Breast epithelium (tissue), 4 donors: ENCODE measurements at regions not wholly inside any gene's neighbourhood (a gene's known extent, or its start where the extent isn't known, plus 50 kb on each side); places are given as distances from the start of the nearest gene placed in this dataset.

Experiments
- DNase-seq, 2 donors: peaks; one replicate each; pipeline ENCODE4 v3.0.0-alpha.2; 2019; ENCODE audit warnings: low spot score in 2 of 2
- H3K27ac ChIP-seq, 2 donors: fragments of 200-600 bp; sonication (generic) in 1 of 2; one replicate each; pipeline ENCODE4 v1.5.1; 2016 to 2019; ENCODE audit warnings: mild to moderate bottlenecking in 1 of 2
- H3K27me3 ChIP-seq, 2 donors: fragments of 200-600 bp; sonication (generic) in 1 of 2; one replicate each; pipeline versions ENCODE4 v1.5.1 to v1.6.0; 2017 to 2019; ENCODE audit warnings: control low read depth in 1 of 2, mild to moderate bottlenecking in 1 of 2
- H3K36me3 ChIP-seq: fragments of 200-600 bp; one replicate; pipeline ENCODE4 v1.5.1; 2019
- H3K4me1 ChIP-seq, 2 donors: fragments of 200-600 bp; sonication (generic); one replicate each; pipeline ENCODE4 v1.5.1; 2016 to 2019; ENCODE audit warnings: control low read depth in 1 of 2
- H3K4me3 ChIP-seq, 3 donors: fragments of 200-600 bp; sonication (generic); 1 replicate in 2 of 3; 2 replicates in 1 of 3; pipeline ENCODE4 v1.5.1; 2016 to 2019; ENCODE audit warnings: mild to moderate bottlenecking in 3 of 3, moderate library complexity in 2 of 3
- H3K9me3 ChIP-seq, 2 donors: fragments of 200-600 bp; sonication (generic) in 1 of 2; one replicate each; pipeline ENCODE4 v1.5.1; 2016 to 2019; ENCODE audit warnings: control low read depth in 1 of 2
- CTCF ChIP-seq, 3 donors: fragments of 450-650 bp; IDR thresholded peaks; one replicate each; pipeline ENCODE4 v1.5.1; 2016 to 2017; ENCODE audit warnings: antibody characterized with exemption in 3 of 3, mild to moderate bottlenecking in 3 of 3, moderate library complexity in 3 of 3
- POLR2A ChIP-seq: fragments of 450-650 bp; IDR thresholded peaks from one replicate; pipeline ENCODE4 v1.6.1; 2016; ENCODE audit warnings: antibody characterized with exemption, mild to moderate bottlenecking, moderate library complexity
- POLR2AphosphoS5 ChIP-seq, 3 donors: sonication (generic); formaldehyde crosslinking; IDR thresholded peaks; one replicate each; pipeline ENCODE4 v1.6.1; 2017; ENCODE audit warnings: antibody characterized with exemption in 3 of 3
- intact Hi-C: fragments of 100-400 bp; cut with DNase I; formaldehyde crosslinking; loops from one replicate; pipeline ENCODE4 v1.15.1; 2023; ENCODE audit warnings: low total_unique reads

GRCh38 chr2:128780434-128781080 is 461.9 kb upstream of the HS6ST1 start:
- no peak for TF ChIP-seq POLR2A
- TF ChIP-seq CTCF (IDR thresholded peaks at IDR 0.05): no peak
- TF ChIP-seq POLR2AphosphoS5 (IDR thresholded peaks at IDR 0.05): no peak
- no peak overlapping the region for H3K27ac ChIP-seq

GRCh38 chr2:128781166-128781565 is 462.5 kb upstream of the HS6ST1 start:
- no peaks in the 10 kb centered on the region for H3K36me3 ChIP-seq
- no peaks in the 10 kb centered on the region for H3K27me3 ChIP-seq
- H3K4me3 ChIP-seq: no peak overlapping the region
- intact Hi-C loops: no loop called here
- TF ChIP-seq CTCF (IDR thresholded peaks at IDR 0.05) (no peak), POLR2AphosphoS5 (IDR thresholded peaks at IDR 0.05) (no peak), POLR2A (no peak)
- H3K4me1 ChIP-seq: no peaks in the 10 kb centered on the region
- DNase-seq: no peak
- H3K27ac ChIP-seq: no peak overlapping the region
- no peaks in the 10 kb centered on the region for H3K9me3 ChIP-seq

More at GRCh38 chr2:128780434-128781080, 461.9 kb upstream of the HS6ST1 start:
- Histone ChIP-seq H3K36me3 (no peaks in the 10 kb centered on the region), H3K27me3 (no peaks in the 10 kb centered on the region), H3K4me1 (no peaks in the 10 kb centered on the region), H3K4me3 (no peak overlapping the region), H3K9me3 (no peaks in the 10 kb centered on the region)
- intact Hi-C loops: no loop called here
- peak; percentile 7 to 28 for DNase-seq

- Histone ChIP-seq H3K27ac (no peak overlapping the region), H3K36me3 (no peaks in the 10 kb centered on the region), H3K4me1 (no peaks in the 10 kb centered on the region), H3K27me3 (no peaks in the 10 kb centered on the region), H3K4me3 (no peak overlapping the region), H3K9me3 (no peaks in the 10 kb centered on the region)
- TF ChIP-seq POLR2AphosphoS5 (IDR thresholded peaks at IDR 0.05): no peak
- TF ChIP-seq CTCF (IDR thresholded peaks at IDR 0.05): no peak
- no peak for TF ChIP-seq POLR2A
- peak; percentile 2 to 42 for DNase-seq
- intact Hi-C loops: no loop called here
Observed at GRCh38 chr2:128781585-128782385, 463.1 kb upstream of the HS6ST1 start.

GRCh38 chr2:128782411-128783192 is 463.9 kb upstream of the HS6ST1 start:
- H3K36me3 ChIP-seq: no peaks in the 10 kb centered on the region
- no peaks in the 10 kb centered on the region for H3K4me1 ChIP-seq
- intact Hi-C loops: no loop called here
- peak; percentile 13 to 31 for DNase-seq
- no peak overlapping the region for H3K27ac ChIP-seq
- H3K4me3 ChIP-seq: no peak overlapping the region
- TF ChIP-seq POLR2A (no peak), CTCF (IDR thresholded peaks at IDR 0.05) (no peak), POLR2AphosphoS5 (IDR thresholded peaks at IDR 0.05) (no peak)
- no peaks in the 10 kb centered on the region for H3K27me3 ChIP-seq
- H3K9me3 ChIP-seq: no peaks in the 10 kb centered on the region
